ENCODE measurements at regions not wholly inside any gene's neighbourhood (a gene's known extent, or its start where the extent isn't known, plus 50 kb on each side); places are given as distances from the start of the nearest gene placed in this dataset.

DNA sequence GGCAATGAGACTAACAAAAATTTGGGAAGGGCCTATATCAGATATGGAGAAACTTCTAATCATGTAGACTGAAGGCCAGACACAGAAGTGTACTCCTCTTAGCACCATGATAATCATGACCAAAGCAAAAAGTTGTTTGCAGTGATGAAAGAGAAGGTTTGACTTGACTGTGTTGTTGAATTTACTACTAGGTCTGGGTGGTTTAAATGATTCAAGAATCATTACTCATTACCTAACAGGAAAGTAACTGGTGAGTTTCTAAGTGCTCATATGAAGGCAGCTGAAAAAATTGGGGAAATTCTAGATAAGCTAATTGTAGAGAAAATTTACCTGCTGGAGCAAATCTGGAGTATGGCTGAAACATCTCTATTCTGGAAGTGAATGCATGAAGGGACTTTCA lies 451.5 kb upstream of the SORCS1 start:
- DNase-seq (ENCODE audit: low spot score): no peak

DNA sequence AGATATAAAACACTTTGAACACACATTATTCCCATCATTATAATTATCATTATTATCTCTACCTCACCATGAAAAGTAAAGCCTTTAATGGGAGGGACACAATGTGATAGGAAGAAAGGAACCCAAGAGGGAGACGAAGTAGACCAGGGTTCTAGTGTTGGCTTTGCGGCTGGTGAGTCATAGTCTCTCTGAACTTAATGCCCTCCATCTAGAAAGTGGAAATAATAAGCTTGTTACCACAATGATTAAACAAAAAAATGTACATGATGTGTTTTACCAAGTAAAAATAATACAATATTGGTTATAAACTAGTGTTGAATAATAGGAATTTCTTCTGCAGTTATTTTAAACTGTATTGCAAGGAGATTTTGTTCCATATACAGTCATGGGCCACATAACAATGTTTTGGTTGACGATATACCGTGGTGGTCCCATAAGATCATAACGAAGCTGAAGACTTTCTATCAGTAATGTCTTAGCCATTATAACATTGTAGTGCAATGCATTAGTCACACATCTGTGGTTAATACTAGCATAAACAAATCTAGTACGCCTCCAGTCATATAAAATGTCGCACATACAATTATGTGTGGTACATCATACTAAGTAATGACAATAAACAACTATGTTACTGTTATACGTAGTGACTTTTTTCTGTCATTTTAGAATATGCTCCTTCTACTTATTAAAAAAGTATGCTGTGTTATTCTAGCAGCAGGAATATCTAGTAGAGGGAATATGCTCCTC lies 450.6 kb upstream of the SORCS1 start:
- DNase-seq (ENCODE audit: low spot score): no peak

- no peak for DNase-seq (ENCODE audit: low spot score)
Observed at GRCh38 chr10:107611115-107611514, 446.6 kb upstream of the SORCS1 start.

DNA sequence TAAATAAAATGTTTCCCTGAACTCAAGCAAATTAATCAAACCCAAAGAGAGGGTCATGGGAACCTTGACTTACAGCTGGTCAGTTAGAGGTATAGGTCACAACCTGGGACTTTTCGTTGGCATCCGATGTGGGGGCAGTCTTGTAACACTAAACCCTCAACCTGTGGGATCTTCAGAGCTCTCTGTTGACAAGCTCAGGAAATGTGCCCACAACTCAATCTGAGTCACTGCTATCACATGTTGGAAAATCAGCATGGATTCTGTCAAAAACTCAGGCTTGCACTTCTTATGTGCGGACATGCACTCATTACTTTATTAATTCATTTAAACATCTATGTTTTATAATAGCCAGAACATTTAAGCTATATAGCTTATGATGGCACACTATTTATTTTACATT lies 424.6 kb upstream of the SORCS1 start:
- no peak for DNase-seq (ENCODE audit: low spot score)

DNA sequence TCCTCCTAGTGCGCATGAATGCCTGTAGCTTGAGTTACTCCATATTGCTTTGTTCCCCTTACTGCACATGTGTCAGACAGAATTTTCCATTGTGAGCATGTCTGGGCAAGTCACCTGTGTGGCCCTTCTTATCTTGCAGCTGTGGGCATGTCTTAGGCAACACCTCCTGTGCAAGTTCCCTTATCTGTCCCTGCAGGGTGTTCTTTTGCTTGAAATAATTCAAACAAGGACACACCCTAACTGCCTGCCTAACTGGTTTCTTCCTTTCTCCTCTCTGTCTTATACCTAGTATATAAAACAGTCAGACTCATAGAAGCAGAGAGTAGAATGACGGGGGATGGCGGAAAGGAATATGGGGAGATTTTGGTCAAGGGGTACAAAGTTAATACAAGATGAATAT lies 421.1 kb upstream of the SORCS1 start:
- no peak for DNase-seq (ENCODE audit: low spot score)

DNA sequence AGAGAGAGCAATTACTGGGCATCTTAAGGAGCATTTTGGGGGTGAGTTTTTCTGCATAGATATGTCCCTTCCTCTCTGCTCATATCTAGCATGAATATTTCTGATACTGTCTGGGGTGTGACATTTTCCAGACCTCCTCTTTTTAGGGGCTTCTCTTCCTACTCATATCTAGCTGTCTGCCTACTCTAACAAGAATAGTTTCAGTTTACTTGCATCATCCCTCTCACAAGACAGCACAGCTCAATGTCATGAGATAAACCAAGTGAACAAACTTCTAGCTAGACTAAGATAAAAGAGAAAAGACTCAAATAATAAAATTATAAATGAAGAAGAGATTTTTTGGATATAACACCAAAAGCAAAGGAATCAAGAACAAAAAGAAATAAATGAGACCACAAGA lies 419.5 kb upstream of the SORCS1 start:
- DNase-seq (ENCODE audit: low spot score): no peak

DNA sequence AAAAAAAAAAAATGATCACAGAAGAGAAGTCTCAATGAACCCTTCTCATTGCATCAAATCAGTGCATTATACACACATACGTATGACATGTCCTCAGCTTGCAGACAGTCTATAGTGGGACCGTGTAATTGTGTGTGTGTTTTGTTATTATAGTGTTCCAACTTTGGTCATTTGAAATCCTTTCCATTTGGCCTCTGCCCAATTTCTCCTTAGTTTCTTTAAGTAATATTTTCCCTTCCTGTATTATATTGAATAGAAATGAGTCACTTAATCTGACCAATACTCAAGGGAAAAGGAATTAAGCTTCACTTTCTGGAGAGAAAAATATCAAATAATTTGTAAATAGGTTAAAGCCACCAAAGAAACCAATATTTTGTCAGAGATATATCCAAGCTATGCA lies 415.5 kb upstream of the SORCS1 start:
- no peak for DNase-seq (ENCODE audit: low spot score)

GRCh38 chr10:107577221-107577620 lies 412.7 kb upstream of the SORCS1 start:
- peak; percentile 7 for DNase-seq (ENCODE audit: low spot score)

- DNase-seq (ENCODE audit: low spot score): peak; percentile 33
Observed at GRCh38 chr10:107576746-107577145, 412.2 kb upstream of the SORCS1 start.

GRCh38 chr10:107565014-107565413 lies 400.5 kb upstream of the SORCS1 start:
- no peak for DNase-seq (ENCODE audit: low spot score)

- DNase-seq (ENCODE audit: low spot score): no peak
Observed at GRCh38 chr10:107561136-107561650, 396.7 kb upstream of the SORCS1 start.

GRCh38 chr10:107557916-107558315 lies 393.4 kb upstream of the SORCS1 start:
- DNase-seq (ENCODE audit: low spot score): no peak

DNA sequence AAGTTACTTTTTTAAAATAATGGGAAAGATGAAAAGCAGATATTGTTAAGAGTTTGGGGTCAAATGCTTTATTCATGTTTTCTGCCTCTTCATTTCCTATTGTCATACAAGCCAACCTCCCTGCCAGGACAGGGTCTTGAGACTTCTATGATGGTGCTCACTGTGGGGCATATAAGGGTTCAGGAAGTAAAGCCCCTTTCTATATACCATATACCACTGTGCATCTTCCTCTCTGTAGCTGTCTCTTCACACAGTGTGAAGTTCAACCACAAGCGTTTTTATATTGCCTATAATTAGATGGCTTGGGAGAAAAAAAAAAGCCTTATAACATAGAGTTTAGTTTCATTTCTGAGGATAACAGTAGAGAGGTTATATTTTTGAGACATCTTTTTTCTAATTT lies 389.8 kb upstream of the SORCS1 start:
- no peak for DNase-seq (ENCODE audit: low spot score)

DNA sequence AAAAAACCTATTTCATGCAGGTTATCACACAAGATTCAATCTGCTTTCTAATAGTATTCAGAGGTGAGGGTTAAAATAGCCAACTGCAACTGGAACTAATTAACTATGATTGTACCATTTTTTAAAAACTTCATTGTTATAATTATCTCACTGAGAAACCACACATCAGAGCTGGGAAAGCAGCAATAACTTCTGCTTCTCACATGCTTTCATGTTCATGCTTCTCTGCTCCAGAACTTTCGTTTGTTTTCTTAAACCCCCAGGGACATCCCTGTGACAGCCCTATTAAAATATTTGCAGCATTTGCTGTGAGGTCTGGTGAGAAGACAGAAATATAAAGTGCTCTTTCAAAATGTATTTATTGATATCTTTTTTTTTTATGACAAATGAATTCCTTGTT lies 389.0 kb upstream of the SORCS1 start:
- DNase-seq (ENCODE audit: low spot score): no peak

DNA sequence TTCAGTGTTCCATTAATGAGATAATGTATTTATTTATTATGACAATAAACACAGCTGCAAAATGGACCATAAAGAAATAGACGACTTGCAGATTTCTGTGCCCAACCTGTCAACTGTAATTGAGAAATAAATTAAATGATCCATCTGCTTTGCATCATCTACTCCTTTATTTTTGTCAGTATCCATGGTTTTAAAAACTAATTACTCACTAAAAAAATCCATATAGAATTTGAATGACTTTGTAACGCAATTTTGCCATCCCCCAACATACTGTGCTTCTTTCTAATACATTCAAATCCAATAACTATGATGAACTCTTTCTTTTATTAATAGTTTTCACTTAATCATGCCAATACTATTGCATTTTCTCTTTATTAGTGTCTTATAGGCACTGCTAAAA lies 388.5 kb upstream of the SORCS1 start:
- DNase-seq (ENCODE audit: low spot score): no peak

DNA sequence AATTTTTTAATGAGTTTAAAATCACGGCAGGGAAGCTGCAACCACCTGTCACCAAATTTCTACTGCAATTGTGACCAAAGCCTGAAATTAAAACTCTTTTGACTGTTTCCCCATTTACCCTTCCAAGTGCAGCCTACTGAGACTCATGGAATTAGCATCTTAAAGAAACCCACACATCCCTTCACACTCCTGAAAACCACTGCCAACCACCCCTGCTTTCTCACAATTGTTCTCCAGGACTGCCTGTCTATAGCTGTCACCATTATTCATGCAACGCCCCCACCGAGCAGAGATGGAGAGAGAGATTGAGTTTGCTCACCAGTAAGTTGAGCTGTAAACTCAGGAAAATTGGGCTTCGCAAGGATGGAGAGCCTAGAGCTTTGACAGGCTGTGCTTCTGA lies 383.8 kb upstream of the SORCS1 start:
- DNase-seq (ENCODE audit: low spot score): no peak

GRCh38 chr10:107546986-107547385 lies 382.5 kb upstream of the SORCS1 start:
- DNase-seq (ENCODE audit: low spot score): no peak

GRCh38 chr10:107546284-107546683 lies 381.8 kb upstream of the SORCS1 start:
- peak; percentile 35 for DNase-seq (ENCODE audit: low spot score)

DNA sequence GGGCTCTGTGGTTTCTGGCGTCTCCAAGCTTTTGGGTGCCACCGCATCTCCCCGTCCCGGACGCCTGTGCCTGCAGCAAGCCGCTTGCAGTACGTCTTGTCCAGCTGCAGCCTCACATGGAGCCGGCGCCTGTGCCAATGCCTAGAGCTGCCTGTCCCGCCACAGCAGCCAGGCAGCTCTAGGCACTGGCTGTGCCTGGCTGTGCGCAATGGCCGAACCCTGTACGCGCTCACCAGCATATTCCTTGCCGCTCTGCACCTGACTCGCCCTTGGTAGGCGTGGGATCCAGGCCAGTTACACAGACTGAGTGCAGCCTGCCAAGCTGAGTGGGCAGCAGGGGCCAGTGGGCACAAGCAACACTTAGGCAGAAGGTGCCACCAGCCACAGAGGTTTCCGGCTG lies 381.2 kb upstream of the SORCS1 start:
- DNase-seq (ENCODE audit: low spot score): no peak

- no peak for DNase-seq (ENCODE audit: low spot score)
Observed at GRCh38 chr10:107544706-107545520, 380.4 kb upstream of the SORCS1 start.

DNA sequence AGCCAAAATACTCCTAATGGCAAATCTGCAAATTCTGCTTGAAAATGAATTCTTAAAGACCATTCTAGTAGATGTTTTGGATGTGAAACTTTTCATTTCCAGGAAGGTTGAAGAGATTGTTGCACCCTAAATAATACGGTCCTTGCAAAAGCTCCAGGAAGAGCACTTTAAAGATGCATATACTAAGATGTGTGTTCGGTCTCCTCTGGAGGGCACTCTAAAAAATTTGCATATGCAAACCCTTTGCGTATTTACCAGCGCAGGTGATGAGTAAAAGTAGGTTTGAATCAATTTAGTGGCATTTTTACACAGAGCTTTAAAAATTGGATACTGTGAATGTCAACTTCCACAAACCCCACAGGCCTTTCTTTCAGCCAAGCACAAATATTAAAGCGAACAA lies 378.1 kb upstream of the SORCS1 start:
- DNase-seq (ENCODE audit: low spot score): no peak

- DNase-seq (ENCODE audit: low spot score): no peak
Observed at GRCh38 chr10:107542016-107542415, 377.5 kb upstream of the SORCS1 start.

GRCh38 chr10:107540981-107541380 lies 376.5 kb upstream of the SORCS1 start:
- no peak for DNase-seq (ENCODE audit: low spot score)

All from Ammon's horn (tissue), 1 donor.